Fibroblast of lung (primary cell): ENCODE measurements at regions not wholly inside any gene's neighbourhood (a gene's known extent, or its start where the extent isn't known, plus 50 kb on each side); places are given as distances from the start of the nearest gene placed in this dataset.

ENCODE experiments used
- EZH2 ChIP-seq: IDR thresholded peaks from 2 replicates; pipeline ENCODE4 v1.5.1; 2012; ENCODE audit warnings: low read length, control low read depth, mild to moderate bottlenecking; ENCODE audit errors: missing control alignments
- TF ChIP-seq, protein P1 (sequence below), 2 donors: IDR thresholded peaks in 1 of 2; conservative IDR thresholded peaks in 1 of 2; 1 replicate in 1 of 2; 2 replicates in 1 of 2; pipeline ENCODE4 v1.5.1; 2011 to 2012; ENCODE audit warnings: low read length in 2 of 2, control low read depth in 1 of 2, inconsistent platforms in 1 of 2, low read depth in 1 of 2, mild to moderate bottlenecking in 1 of 2

DNA sequence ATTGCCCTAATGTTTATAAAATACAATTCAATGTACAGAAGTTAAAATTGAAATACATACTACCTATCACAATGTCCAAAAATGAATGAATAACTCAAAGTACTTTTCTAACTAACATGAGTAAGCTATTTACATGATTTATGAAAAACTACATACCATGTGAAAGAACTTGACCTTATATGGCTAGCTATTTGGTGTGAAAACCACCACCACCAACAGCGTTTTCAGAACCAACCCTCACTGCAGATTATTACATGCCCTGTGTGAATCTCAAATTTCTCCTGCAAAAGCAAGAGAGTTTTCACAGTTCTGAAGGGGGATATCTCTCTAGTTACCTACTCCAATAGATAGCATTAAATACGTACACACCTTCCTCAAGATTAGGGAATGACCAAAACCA lies 198.5 kb downstream of the SPATA18 start:
- TF ChIP-seq, protein P1, sequence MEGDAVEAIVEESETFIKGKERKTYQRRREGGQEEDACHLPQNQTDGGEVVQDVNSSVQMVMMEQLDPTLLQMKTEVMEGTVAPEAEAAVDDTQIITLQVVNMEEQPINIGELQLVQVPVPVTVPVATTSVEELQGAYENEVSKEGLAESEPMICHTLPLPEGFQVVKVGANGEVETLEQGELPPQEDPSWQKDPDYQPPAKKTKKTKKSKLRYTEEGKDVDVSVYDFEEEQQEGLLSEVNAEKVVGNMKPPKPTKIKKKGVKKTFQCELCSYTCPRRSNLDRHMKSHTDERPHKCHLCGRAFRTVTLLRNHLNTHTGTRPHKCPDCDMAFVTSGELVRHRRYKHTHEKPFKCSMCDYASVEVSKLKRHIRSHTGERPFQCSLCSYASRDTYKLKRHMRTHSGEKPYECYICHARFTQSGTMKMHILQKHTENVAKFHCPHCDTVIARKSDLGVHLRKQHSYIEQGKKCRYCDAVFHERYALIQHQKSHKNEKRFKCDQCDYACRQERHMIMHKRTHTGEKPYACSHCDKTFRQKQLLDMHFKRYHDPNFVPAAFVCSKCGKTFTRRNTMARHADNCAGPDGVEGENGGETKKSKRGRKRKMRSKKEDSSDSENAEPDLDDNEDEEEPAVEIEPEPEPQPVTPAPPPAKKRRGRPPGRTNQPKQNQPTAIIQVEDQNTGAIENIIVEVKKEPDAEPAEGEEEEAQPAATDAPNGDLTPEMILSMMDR (conservative IDR thresholded peaks at IDR 0.05 in 1 of 2, IDR thresholded peaks at IDR 0.05 in 1 of 2; ENCODE audit: low read depth in 1 of 2, low read length in 2 of 2): no peak
- TF ChIP-seq EZH2: no peak
